CD14-positive monocyte (primary cell): ENCODE measurements at regions not wholly inside any gene's neighbourhood (a gene's known extent, or its start where the extent isn't known, plus 50 kb on each side); places are given as distances from the start of the nearest gene placed in this dataset.

Source experiments
- DNase-seq, 3 donors: peaks; one replicate each; pipeline ENCODE4 v3.0.0-alpha.2; 2011 to 2022
- H2AFZ ChIP-seq: 2 replicates; pipeline ENCODE4 v1.6.0; 2012; ENCODE audit warnings: mild to moderate bottlenecking, low read depth, low read length, inconsistent platforms; ENCODE audit not compliant: insufficient read depth, poor library complexity, severe bottlenecking
- H3K27ac ChIP-seq, 2 donors: 1 replicate in 1 of 2; 2 replicates in 1 of 2; pipeline ENCODE4 v1.5.1; 2012 to 2013; ENCODE audit warnings: low read length in 2 of 2, control low read depth in 1 of 2, inconsistent platforms in 1 of 2, low read depth in 1 of 2, mild to moderate bottlenecking in 1 of 2
- H3K27me3 ChIP-seq, 2 donors: one replicate each; pipeline versions ENCODE4 v1.6.0 to v1.6.1; 2011 to 2013; ENCODE audit warnings: low read length in 2 of 2; ENCODE audit not compliant: control insufficient read depth in 2 of 2, insufficient read depth in 2 of 2
- H3K36me3 ChIP-seq, 2 donors: replicated peaks in 1 of 2; 1 replicate in 1 of 2; 2 replicates in 1 of 2; pipeline versions ENCODE4 v1.5.1 to v1.6.1; 2012 to 2013; ENCODE audit warnings: low read length in 2 of 2, control low read depth in 1 of 2, inconsistent platforms in 1 of 2, mild to moderate bottlenecking in 1 of 2; ENCODE audit not compliant: insufficient read depth in 2 of 2, control insufficient read depth in 1 of 2
- H3K4me1 ChIP-seq, 2 donors: 1 replicate in 1 of 2; 2 replicates in 1 of 2; pipeline versions ENCODE4 v1.5.1 to v1.6.1; 2012 to 2013; ENCODE audit warnings: low read length in 2 of 2, control low read depth in 1 of 2, inconsistent platforms in 1 of 2, mild to moderate bottlenecking in 1 of 2, moderate library complexity in 1 of 2; ENCODE audit not compliant: insufficient read depth in 2 of 2, control insufficient read depth in 1 of 2
- H3K4me2 ChIP-seq: replicated peaks from 2 replicates; pipeline ENCODE3; 2012; ENCODE audit warnings: low read length, moderate library complexity, mild to moderate bottlenecking; ENCODE audit not compliant: poor library complexity, severe bottlenecking; ENCODE audit errors: extremely low read depth
- H3K4me3 ChIP-seq, 3 experiments: fragments of 200-600 bp in 1 of 3; sonication (generic) in 1 of 3; replicated peaks in 1 of 3; 1 replicate in 2 of 3; 2 replicates in 1 of 3; pipeline ENCODE4 v1.5.1; 2011 to 2013; ENCODE audit warnings: low read length in 3 of 3, mild to moderate bottlenecking in 3 of 3, control low read depth in 2 of 3, low read depth in 2 of 3, inconsistent platforms in 1 of 3, moderate library complexity in 1 of 3
- H3K79me2 ChIP-seq: 2 replicates; pipeline ENCODE4 v1.6.0; 2012; ENCODE audit warnings: mild to moderate bottlenecking, control low read depth, inconsistent platforms, low read length, moderate library complexity; ENCODE audit not compliant: insufficient read depth
- H3K9ac ChIP-seq: 2 replicates; pipeline ENCODE4 v1.6.0; 2017; ENCODE audit warnings: low read length, mild to moderate bottlenecking; ENCODE audit not compliant: insufficient read depth, poor library complexity, severe bottlenecking
- H3K9me3 ChIP-seq, 2 donors: replicated peaks in 1 of 2; 1 replicate in 1 of 2; 2 replicates in 1 of 2; pipeline versions ENCODE4 v1.5.1 to v1.6.1; 2012 to 2013; ENCODE audit warnings: low read length in 2 of 2, control low read depth in 1 of 2; ENCODE audit not compliant: control insufficient read depth in 1 of 2, insufficient read depth in 1 of 2
- H4K20me1 ChIP-seq: 2 replicates; pipeline ENCODE4 v1.6.0; 2012; ENCODE audit warnings: mild to moderate bottlenecking, low read length, control low read depth, moderate library complexity; ENCODE audit not compliant: insufficient read depth
- H3K27ac Mint-ChIP-seq, 7 donors: one replicate each; pipeline ENCODE4 v1.8.0; 2020; ENCODE audit warnings: mild to moderate bottlenecking in 7 of 7, mixed read lengths in 7 of 7, moderate library complexity in 6 of 7, inconsistent platforms in 2 of 7
- H3K27me3 Mint-ChIP-seq, 3 donors: one replicate each; pipeline ENCODE4 v1.8.0; 2021 to 2022; ENCODE audit warnings: low read depth in 3 of 3, mild to moderate bottlenecking in 3 of 3, mixed read lengths in 3 of 3, moderate library complexity in 3 of 3, inconsistent platforms in 1 of 3
- H3K36me3 Mint-ChIP-seq, 2 donors: one replicate each; pipeline ENCODE4 v1.8.0; 2020; ENCODE audit warnings: mixed read lengths in 2 of 2, inconsistent platforms in 1 of 2, mild to moderate bottlenecking in 1 of 2
- H3K4me1 Mint-ChIP-seq: one replicate; pipeline ENCODE4 v1.8.0; 2020; ENCODE audit warnings: mild to moderate bottlenecking, mixed read lengths
- H3K4me3 Mint-ChIP-seq, 2 donors: one replicate each; pipeline ENCODE4 v1.8.0; 2020; ENCODE audit warnings: mild to moderate bottlenecking in 2 of 2, mixed read lengths in 2 of 2, moderate library complexity in 1 of 2
- H3K9me3 Mint-ChIP-seq, 7 donors: one replicate each; pipeline ENCODE4 v1.8.0; 2020 to 2022; ENCODE audit warnings: mixed read lengths in 7 of 7, mild to moderate bottlenecking in 6 of 7, moderate library complexity in 6 of 7, inconsistent platforms in 2 of 7
- CTCF ChIP-seq: fragments of 200-600 bp; IDR thresholded peaks from one replicate; pipeline ENCODE4 v1.8.0; 2022; ENCODE audit warnings: antibody characterized with exemption, mild to moderate bottlenecking
- WGBS: methylation state at CpG from one replicate; pipeline ENCODE4 v1.1.5; 2013; ENCODE audit warnings: missing lambda C conversion rate; ENCODE audit not compliant: insufficient coverage; 5-methylcytosine and 5-hydroxymethylcytosine counted together
- intact Hi-C, 2 donors: fragments of 100-400 bp; cut with micrococcal nuclease; formaldehyde crosslinking; loops; one replicate each; pipeline versions ENCODE4 v1.15.0 to v1.15.1; 2023

- no peak overlapping the region for H3K27ac Mint-ChIP-seq
Observed at GRCh38 chr10:130440971-130441370, 304.8 kb downstream of the GLRX3 start.

GRCh38 chr10:130443066-130443465 lies 306.9 kb downstream of the GLRX3 start:
- peaks cover 0 to 9% (median 0%) of the 10 kb centered on the region in 7 donors for H3K9me3 Mint-ChIP-seq
- Histone ChIP-seq H3K4me2 (no peak overlapping the region), H3K27me3 (no peaks in the 10 kb centered on the region), H4K20me1 (no peaks in the 10 kb centered on the region), H3K9ac (no peak overlapping the region), H3K4me1 (no peaks in the 10 kb centered on the region), H3K9me3 (peaks cover 0 to 8% of the 10 kb centered on the region in 2 donors), H3K36me3 (no peaks in the 10 kb centered on the region), H3K27ac (no peak overlapping the region), H3K4me3 (no peak overlapping the region), H2AFZ (no peak overlapping the region), H3K79me2 (no peaks in the 10 kb centered on the region)
- H3K27ac Mint-ChIP-seq: no peak overlapping the region
- no peaks in the 10 kb centered on the region for H3K4me1 Mint-ChIP-seq
- no peak for TF ChIP-seq CTCF
- intact Hi-C loops: no loop called here
- no peak for DNase-seq
- peaks cover 0 to 2% (median 0%) of the 10 kb centered on the region in 3 donors for H3K27me3 Mint-ChIP-seq
- 49% methylated on average over 5 of the region's 7 CpGs for WGBS
- H3K4me3 Mint-ChIP-seq: no peak overlapping the region
- no peaks in the 10 kb centered on the region for H3K36me3 Mint-ChIP-seq

More at GRCh38 chr10:130440971-130441370, 304.8 kb downstream of the GLRX3 start:
- Histone ChIP-seq H4K20me1 (no peaks in the 10 kb centered on the region), H2AFZ (no peak overlapping the region), H3K9ac (no peak overlapping the region), H3K27me3 (no peaks in the 10 kb centered on the region), H3K4me1 (no peaks in the 10 kb centered on the region), H3K36me3 (no peaks in the 10 kb centered on the region), H3K9me3 (peaks cover 0 to 8% of the 10 kb centered on the region in 2 donors), H3K27ac (no peak overlapping the region), H3K79me2 (no peaks in the 10 kb centered on the region), H3K4me2 (no peak overlapping the region), H3K4me3 (no peak overlapping the region)
- Mint-ChIP-seq H3K27me3 (peaks cover 0 to 6% (median 0%) of the 10 kb centered on the region in 3 donors), H3K9me3 (peaks cover 0 to 14% (median 2%) of the 10 kb centered on the region in 7 donors), H3K4me1 (no peaks in the 10 kb centered on the region), H3K36me3 (no peaks in the 10 kb centered on the region), H3K4me3 (no peak overlapping the region)
- DNase-seq: no peak
- intact Hi-C loops: no loop called here
- TF ChIP-seq CTCF: no peak
- 90% methylated on average over 14 of the region's 14 CpGs for WGBS
